ENCODE measurements at regions not wholly inside any gene's neighbourhood (a gene's known extent, or its start where the extent isn't known, plus 50 kb on each side); places are given as distances from the start of the nearest gene placed in this dataset.

GRCh38 chr9:107653263-107653821 lies 163.8 kb upstream of the KLF4 start:
- Histone ChIP-seq H3K27me3 (ENCODE audit: control insufficient read depth, insufficient read depth, low read length) (peaks cover 3% of the 10 kb centered on the region), H3K36me3 (ENCODE audit: control insufficient read depth, insufficient read depth, low read length) (no peaks in the 10 kb centered on the region), H3K4me3 (ENCODE audit: low read depth, low read length) (no peak overlapping the region)
- DNase-seq (ENCODE audit: low read depth) (no peak), FAIRE-seq (no peak)
- TF ChIP-seq CTCF (IDR thresholded peaks at IDR 0.05; ENCODE audit: insufficient read depth, low read length, severe bottlenecking): no peak

DNA sequence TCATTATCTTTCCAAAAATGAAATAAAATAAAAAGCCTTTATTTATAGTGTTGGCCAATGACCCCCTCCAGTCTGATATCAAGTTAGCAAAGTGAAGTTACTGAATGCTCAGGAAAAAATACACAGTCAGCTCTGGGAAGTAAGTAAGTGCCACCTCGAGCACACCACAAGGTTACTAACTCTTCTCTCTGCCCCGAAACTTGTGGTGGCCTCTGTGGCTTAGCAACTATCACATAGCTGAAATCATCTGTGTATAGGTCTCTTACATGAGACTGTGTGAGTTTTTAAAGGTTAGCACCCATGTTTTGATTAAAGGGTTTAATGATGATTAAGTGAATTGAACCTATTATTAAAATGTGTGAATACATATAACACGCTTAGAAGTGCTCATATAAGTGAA lies 161.4 kb upstream of the KLF4 start:
- Histone ChIP-seq H3K4me3 (ENCODE audit: low read depth, low read length) (no peak overlapping the region), H3K27me3 (ENCODE audit: control insufficient read depth, insufficient read depth, low read length) (peaks cover 3% of the 10 kb centered on the region), H3K36me3 (ENCODE audit: control insufficient read depth, insufficient read depth, low read length) (no peaks in the 10 kb centered on the region)
- no peak for TF ChIP-seq CTCF (IDR thresholded peaks at IDR 0.05; ENCODE audit: insufficient read depth, low read length, severe bottlenecking)
- FAIRE-seq (no peak), DNase-seq (ENCODE audit: low read depth) (no peak)

DNA sequence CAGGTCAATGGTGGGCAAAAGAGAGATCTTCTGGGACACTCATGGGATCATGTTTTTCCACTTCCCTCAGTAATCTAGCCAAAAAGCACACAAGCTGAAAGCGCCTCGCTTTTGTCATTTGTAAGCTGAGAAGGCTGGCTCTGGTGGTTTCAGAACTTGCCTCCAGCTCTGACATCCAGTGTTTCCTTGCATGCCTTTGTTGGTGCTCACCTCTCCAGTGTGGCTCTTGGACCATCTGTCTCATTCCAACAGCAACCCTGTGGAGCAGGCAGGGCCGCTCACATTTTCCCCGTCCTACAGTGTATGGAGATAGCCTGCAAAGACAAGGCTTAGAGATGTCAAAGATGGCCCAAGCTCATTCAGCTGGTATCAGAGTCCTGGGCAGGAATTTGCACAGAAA lies 160.8 kb upstream of the KLF4 start:
- TF ChIP-seq CTCF (IDR thresholded peaks at IDR 0.05; ENCODE audit: insufficient read depth, low read length, severe bottlenecking): no peak
- peaks cover 2% of the 10 kb centered on the region for H3K27me3 ChIP-seq (ENCODE audit: control insufficient read depth, insufficient read depth, low read length)
- H3K4me3 ChIP-seq (ENCODE audit: low read depth, low read length): no peak overlapping the region
- DNase-seq (ENCODE audit: low read depth): no peak
- no peak for FAIRE-seq
- no peaks in the 10 kb centered on the region for H3K36me3 ChIP-seq (ENCODE audit: control insufficient read depth, insufficient read depth, low read length)

- peak; percentile 7 for FAIRE-seq
- no peak for TF ChIP-seq CTCF (IDR thresholded peaks at IDR 0.05; ENCODE audit: insufficient read depth, low read length, severe bottlenecking)
- Histone ChIP-seq H3K27me3 (ENCODE audit: control insufficient read depth, insufficient read depth, low read length) (peaks cover 2% of the 10 kb centered on the region), H3K36me3 (ENCODE audit: control insufficient read depth, insufficient read depth, low read length) (no peaks in the 10 kb centered on the region), H3K4me3 (ENCODE audit: low read depth, low read length) (no peak overlapping the region)
- DNase-seq (ENCODE audit: low read depth): no peak
These were observed 158.7 kb upstream of the KLF4 start for GRCh38 chr9:107648153-107648715.

GRCh38 chr9:107647611-107648010 lies 158.0 kb upstream of the KLF4 start:
- Histone ChIP-seq H3K4me3 (ENCODE audit: low read depth, low read length) (no peak overlapping the region), H3K27me3 (ENCODE audit: control insufficient read depth, insufficient read depth, low read length) (peaks cover 2% of the 10 kb centered on the region), H3K36me3 (ENCODE audit: control insufficient read depth, insufficient read depth, low read length) (no peaks in the 10 kb centered on the region)
- no peak for DNase-seq (ENCODE audit: low read depth)
- no peak for FAIRE-seq
- no peak for TF ChIP-seq CTCF (IDR thresholded peaks at IDR 0.05; ENCODE audit: insufficient read depth, low read length, severe bottlenecking)

GRCh38 chr9:107647141-107647540 lies 157.6 kb upstream of the KLF4 start:
- FAIRE-seq: no peak
- TF ChIP-seq CTCF (IDR thresholded peaks at IDR 0.05; ENCODE audit: insufficient read depth, low read length, severe bottlenecking): no peak
- H3K27me3 ChIP-seq (ENCODE audit: control insufficient read depth, insufficient read depth, low read length): peaks cover 2% of the 10 kb centered on the region
- H3K36me3 ChIP-seq (ENCODE audit: control insufficient read depth, insufficient read depth, low read length): no peaks in the 10 kb centered on the region
- no peak for DNase-seq (ENCODE audit: low read depth)
- H3K4me3 ChIP-seq (ENCODE audit: low read depth, low read length): no peak overlapping the region

Measured in bronchial epithelial cell (primary cell).